Mucosa of descending colon (tissue), 3 donors: ENCODE measurements at regions not wholly inside any gene's neighbourhood (a gene's known extent, or its start where the extent isn't known, plus 50 kb on each side); places are given as distances from the start of the nearest gene placed in this dataset.

Experiments
- ATAC-seq: fragments of 200-7000 bp; cut with Tn5 transposase; one replicate; pipeline ENCODE4 v1.9.1; 2020; ENCODE audit warnings: mild to moderate bottlenecking, moderate library complexity
- DNase-seq, 3 donors: peaks; one replicate each; pipeline ENCODE4 v3.0.0-alpha.2; 2020
- H3K36me3 ChIP-seq: fragments of 200-600 bp; one replicate; pipeline ENCODE4 v1.8.0; 2021; ENCODE audit warnings: low read depth, mild to moderate bottlenecking
- H3K4me1 ChIP-seq: fragments of 200-600 bp; one replicate; pipeline ENCODE4 v1.8.0; 2021; ENCODE audit warnings: low read depth, mild to moderate bottlenecking
- H3K4me3 ChIP-seq: fragments of 200-600 bp; one replicate; pipeline ENCODE4 v1.8.0; 2021; ENCODE audit warnings: mild to moderate bottlenecking
- H3K9me3 ChIP-seq: fragments of 200-600 bp; one replicate; pipeline ENCODE4 v1.8.0; 2021; ENCODE audit warnings: mild to moderate bottlenecking
- intact Hi-C, 2 donors: fragments of 100-400 bp; cut with DNase I in 1 of 2; cut with micrococcal nuclease in 1 of 2; formaldehyde crosslinking; loops; one replicate each; pipeline versions ENCODE4 v1.11.0 to v1.11.1; 2022; cut with DNase I, micrococcal nuclease
- TF ChIP-seq, protein P1 (sequence below): fragments of 200-600 bp; IDR thresholded peaks from one replicate; pipeline ENCODE4 v1.8.0; 2022; ENCODE audit warnings: antibody characterized with exemption, mild to moderate bottlenecking
- donor health status: DM: no; HTN: no; CAD: no; lungs with moderate emphysema.
- donor health status: DM: no; HTN: no; CAD: no.
- donor health status: DM: no; HTN: yes; CAD: no.

DNA sequence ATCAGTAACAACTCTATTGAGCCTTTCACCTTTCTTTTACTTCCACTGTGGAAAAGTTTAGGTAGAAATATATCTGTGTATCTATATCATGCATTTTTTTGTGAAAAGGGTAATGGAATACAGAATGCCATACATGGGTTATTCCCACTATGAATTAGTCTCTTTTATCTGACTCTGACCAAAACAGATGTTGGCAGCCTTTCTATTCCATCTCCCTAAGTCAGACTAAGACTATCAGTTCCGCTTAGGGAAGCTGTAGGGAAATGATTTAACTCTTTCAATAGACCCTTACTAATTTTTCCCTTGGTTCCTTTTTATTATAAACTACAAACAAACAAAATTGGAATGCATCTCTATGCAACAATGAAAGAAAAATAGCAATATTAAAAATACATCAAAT lies 92.3 kb upstream of the LEF1 start:
- TF ChIP-seq, protein P1, sequence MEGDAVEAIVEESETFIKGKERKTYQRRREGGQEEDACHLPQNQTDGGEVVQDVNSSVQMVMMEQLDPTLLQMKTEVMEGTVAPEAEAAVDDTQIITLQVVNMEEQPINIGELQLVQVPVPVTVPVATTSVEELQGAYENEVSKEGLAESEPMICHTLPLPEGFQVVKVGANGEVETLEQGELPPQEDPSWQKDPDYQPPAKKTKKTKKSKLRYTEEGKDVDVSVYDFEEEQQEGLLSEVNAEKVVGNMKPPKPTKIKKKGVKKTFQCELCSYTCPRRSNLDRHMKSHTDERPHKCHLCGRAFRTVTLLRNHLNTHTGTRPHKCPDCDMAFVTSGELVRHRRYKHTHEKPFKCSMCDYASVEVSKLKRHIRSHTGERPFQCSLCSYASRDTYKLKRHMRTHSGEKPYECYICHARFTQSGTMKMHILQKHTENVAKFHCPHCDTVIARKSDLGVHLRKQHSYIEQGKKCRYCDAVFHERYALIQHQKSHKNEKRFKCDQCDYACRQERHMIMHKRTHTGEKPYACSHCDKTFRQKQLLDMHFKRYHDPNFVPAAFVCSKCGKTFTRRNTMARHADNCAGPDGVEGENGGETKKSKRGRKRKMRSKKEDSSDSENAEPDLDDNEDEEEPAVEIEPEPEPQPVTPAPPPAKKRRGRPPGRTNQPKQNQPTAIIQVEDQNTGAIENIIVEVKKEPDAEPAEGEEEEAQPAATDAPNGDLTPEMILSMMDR = no peak
- no peak for ATAC-seq

DNA sequence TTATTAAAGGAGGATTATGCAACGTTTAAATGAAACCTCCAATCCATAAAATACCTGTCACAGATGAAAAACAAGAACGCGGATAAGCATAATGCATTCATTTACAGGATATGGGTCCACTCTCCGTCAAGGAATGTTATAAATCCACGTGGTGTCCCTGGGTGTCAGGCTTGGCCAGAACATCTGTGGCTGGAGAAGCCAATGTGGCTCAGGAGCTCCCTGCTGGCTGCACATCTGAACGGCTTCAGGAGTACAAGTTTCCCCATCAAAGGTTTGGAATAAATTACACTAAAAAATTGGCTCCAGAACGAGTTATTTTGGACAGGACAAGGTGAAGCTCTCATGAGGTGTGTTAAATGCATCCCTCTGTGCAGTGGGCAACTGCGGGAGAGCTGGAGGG lies 87.8 kb upstream of the LEF1 start:
- DNase-seq (no peak), ATAC-seq (no peak)
- Histone ChIP-seq H3K9me3 (no peaks in the 10 kb centered on the region), H3K36me3 (no peaks in the 10 kb centered on the region), H3K4me1 (no peaks in the 10 kb centered on the region), H3K4me3 (no peak overlapping the region)
- intact Hi-C loops = no loop called here
- TF ChIP-seq, protein P1 = no peak

More for the DNA sequence above, 92.3 kb upstream of the LEF1 start:
- Histone ChIP-seq H3K9me3 (no peaks in the 10 kb centered on the region), H3K4me1 (no peaks in the 10 kb centered on the region), H3K4me3 (no peak overlapping the region), H3K36me3 (no peaks in the 10 kb centered on the region)
- intact Hi-C loops = no loop called here
- DNase-seq = no peak

DNA sequence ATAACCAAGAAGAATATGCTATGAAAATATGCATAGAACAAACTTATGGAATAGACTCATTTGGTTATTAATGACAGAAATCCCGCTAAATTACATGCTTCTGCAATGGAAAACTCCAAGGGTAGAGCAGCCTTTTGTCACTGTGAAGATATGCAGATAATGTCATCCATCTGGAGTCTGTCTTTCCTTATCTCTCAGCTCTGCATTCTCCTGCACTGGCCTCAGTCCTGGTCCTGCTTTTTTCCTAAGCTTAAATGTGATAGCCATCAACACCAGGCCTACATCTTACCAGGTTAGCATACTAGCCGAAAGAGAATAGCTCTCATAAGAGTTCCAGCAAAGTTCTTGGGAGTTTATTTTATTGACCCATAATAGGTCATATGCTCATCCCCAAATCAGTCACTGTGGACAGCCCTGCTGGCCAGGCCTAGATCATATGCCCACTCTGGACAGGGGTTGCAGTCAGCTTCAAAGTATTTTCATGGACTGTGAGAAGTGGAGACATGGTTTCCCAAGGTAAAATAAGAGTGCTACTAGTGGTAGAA lies 86.5 kb upstream of the LEF1 start:
- H3K4me1 ChIP-seq = no peaks in the 10 kb centered on the region
- TF ChIP-seq, protein P1 = no peak
- DNase-seq (no peak), ATAC-seq (no peak)
- no peak overlapping the region for H3K4me3 ChIP-seq
- no peaks in the 10 kb centered on the region for H3K9me3 ChIP-seq
- intact Hi-C loops = no loop called here
- no peaks in the 10 kb centered on the region for H3K36me3 ChIP-seq

DNA sequence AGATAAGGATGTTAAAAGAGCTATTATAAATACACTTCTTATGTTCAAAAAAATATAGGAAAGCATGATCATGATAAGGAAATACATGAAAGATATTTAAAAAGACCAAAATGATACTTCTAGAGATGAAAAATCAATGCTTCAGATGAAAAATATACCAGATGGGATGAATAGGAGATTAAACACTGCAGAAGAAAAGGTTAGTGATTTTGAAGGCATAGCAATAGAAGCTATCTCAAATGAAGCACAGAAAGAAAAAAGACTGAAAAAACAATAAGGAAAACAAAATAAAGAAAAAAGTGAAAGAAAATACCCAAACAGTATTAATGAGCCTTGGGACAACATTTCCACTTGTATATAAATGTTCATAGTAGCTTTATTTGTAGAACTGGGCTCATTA lies 80.7 kb upstream of the LEF1 start:
- intact Hi-C loops = no loop called here
- DNase-seq = no peak
- TF ChIP-seq, protein P1 = no peak
- Histone ChIP-seq H3K36me3 (no peaks in the 10 kb centered on the region), H3K4me3 (no peak overlapping the region), H3K4me1 (no peaks in the 10 kb centered on the region), H3K9me3 (no peaks in the 10 kb centered on the region)
- no peak for ATAC-seq

DNA sequence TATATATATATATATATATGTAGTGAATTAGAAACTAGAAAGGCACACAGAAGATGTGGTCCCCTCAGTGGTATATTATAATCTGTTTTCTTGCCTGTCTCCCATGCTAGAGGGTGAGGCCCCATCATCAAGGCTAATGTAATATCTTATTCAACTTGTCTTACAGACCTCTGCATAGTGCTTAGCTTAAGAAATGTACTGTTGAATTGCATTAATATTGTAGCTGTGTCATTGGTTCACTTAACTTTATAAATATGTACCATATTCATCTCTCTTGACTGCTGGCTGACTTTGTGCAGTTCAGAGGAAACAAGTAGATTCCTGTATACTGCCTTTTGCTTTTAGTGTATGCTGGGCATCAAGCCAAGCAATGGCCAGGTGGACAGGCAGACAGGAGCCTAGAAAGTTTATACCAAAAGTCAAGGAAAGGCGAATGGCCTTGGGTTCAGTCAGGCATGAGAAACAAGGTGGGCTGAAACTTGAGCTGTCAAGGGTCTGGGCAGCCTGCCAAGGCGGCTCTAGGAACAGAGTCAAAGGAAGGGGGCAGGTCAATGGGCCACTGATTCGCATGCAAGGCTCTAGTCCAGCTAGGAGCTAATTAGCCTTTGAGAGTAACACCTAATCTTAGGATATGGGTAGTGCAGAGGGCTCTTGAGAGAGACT lies 78.8 kb upstream of the LEF1 start:
- TF ChIP-seq, protein P1 = no peak
- no peak overlapping the region for H3K4me3 ChIP-seq
- intact Hi-C loops = no loop called here
- no peak for ATAC-seq
- DNase-seq = peak in 2 of 3 donors; percentile 21 to 37
- H3K36me3 ChIP-seq = no peaks in the 10 kb centered on the region
- H3K4me1 ChIP-seq = no peaks in the 10 kb centered on the region
- H3K9me3 ChIP-seq = no peaks in the 10 kb centered on the region

DNA sequence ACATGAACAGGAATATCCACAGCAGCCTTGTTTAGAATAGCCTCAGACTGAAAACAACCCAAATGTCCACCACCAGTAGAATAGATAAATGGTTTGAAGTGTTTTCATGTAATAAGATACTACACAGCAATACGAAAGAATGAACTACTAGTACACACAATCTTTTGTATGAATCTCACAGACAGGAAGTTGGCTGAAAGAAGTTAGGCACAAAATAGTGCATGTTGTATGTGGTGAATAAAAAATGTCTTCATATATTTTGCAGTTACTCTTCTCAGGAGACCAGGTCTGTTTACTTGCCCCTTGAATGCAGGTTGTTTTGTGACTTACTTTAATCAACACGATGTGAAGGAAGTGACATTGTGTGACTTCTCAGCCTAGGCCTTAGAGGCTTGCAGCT lies 75.9 kb upstream of the LEF1 start:
- intact Hi-C loops = no loop called here
- TF ChIP-seq, protein P1 = no peak
- H3K4me1 ChIP-seq = no peaks in the 10 kb centered on the region

More for the DNA sequence above, 75.9 kb upstream of the LEF1 start:
- no peaks in the 10 kb centered on the region for H3K9me3 ChIP-seq
- H3K4me3 ChIP-seq = no peak overlapping the region
- ATAC-seq = no peak
- no peak for DNase-seq
- no peaks in the 10 kb centered on the region for H3K36me3 ChIP-seq
